Ovary (tissue), 7 donors: ENCODE measurements at regions not wholly inside any gene's neighbourhood (a gene's known extent, or its start where the extent isn't known, plus 50 kb on each side); places are given as distances from the start of the nearest gene placed in this dataset.
A peak's percentile ranks its signal among the peaks of the same experiment; 100 is the strongest.

Experiments used
- DNase-seq, 5 donors: peaks; one replicate each; pipeline ENCODE4 v3.0.0-alpha.2; 2019 to 2020
- H3K27ac ChIP-seq, 2 donors: fragments of 200-600 bp; one replicate each; pipeline versions ENCODE4 v1.5.1 to v1.8.0; 2019 to 2022
- H3K27me3 ChIP-seq: fragments of 200-600 bp; one replicate; pipeline ENCODE4 v1.8.0; 2022
- H3K36me3 ChIP-seq: fragments of 200-600 bp; sonication (generic); one replicate; pipeline ENCODE4 v1.5.1; 2019
- H3K4me1 ChIP-seq: one replicate; pipeline ENCODE4 v1.8.1; 2013; ENCODE audit warnings: mild to moderate bottlenecking, moderate library complexity; ENCODE audit not compliant: insufficient read depth
- H3K4me3 ChIP-seq: fragments of 200-600 bp; sonication (generic); one replicate; pipeline ENCODE4 v1.5.1; 2017
- H3K9me3 ChIP-seq, 2 donors: fragments of 200-600 bp in 1 of 2; sonication (generic) in 1 of 2; one replicate each; pipeline versions ENCODE4 v1.5.1 to v1.8.1; 2013 to 2019; ENCODE audit warnings: mild to moderate bottlenecking in 1 of 2, moderate library complexity in 1 of 2
- EP300 ChIP-seq: sonication (generic); formaldehyde crosslinking; IDR thresholded peaks from one replicate; pipeline ENCODE4 v1.6.1; 2017; ENCODE audit warnings: antibody characterized with exemption
- POLR2A ChIP-seq: fragments of 450-650 bp; IDR thresholded peaks from one replicate; pipeline ENCODE4 v1.6.1; 2017; ENCODE audit warnings: antibody characterized with exemption, mild to moderate bottlenecking, moderate library complexity
- WGBS, 3 donors: extraction: QIAGEN DNeasy Blood & Tissue Kit in 1 of 3; methylation state at CpG; one replicate each; pipeline versions ENCODE4 v1.1.5 to v1.1.7; 2013 to 2017; 5-methylcytosine and 5-hydroxymethylcytosine counted together
- intact Hi-C, 4 donors: fragments of 100-400 bp; cut with DNase I; formaldehyde crosslinking; loops; one replicate each; pipeline versions ENCODE4 v1.11.0 to v1.15.1; 2022 to 2023
- TF ChIP-seq, protein P1 (sequence below), 3 donors: fragments of 450-650 bp in 2 of 3; fragments of 200-600 bp in 1 of 3; IDR thresholded peaks; one replicate each; pipeline versions ENCODE4 v1.5.1 to v1.8.0; 2016 to 2022; ENCODE audit warnings: antibody characterized with exemption in 3 of 3, mild to moderate bottlenecking in 1 of 3
- donor health status: DM: no; HTN: no; CAD: no; lungs with moderate emphysema.
- donor health status: DM: no; HTN: no; CAD: no.
- donor health status: Bipolar disorder and iron deficiency.
- donor health status: DM: no; HTN: no; CAD: no.
- donor health status: DM: yes; HTN: yes; CAD: no.

DNA sequence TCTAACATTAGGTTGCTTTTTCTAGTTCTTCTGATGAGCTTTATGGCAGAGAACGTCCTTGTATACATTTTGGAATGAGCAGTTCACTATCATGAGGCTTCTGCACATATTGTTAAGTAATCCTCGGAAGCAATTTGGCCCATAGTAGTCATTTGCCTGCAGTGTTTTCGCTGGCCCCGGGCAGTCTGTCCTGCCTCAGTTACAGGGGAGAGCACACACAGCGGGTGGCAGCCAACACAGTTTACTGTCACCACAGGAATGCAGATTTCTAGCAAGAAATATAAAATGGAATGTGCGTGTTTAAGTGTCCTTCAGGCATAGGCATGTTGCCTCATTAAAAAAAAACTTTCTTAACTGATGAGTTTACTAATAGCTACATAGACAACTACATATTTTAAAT lies 71.5 kb upstream of the GJB6 start:
- no peaks in the 10 kb centered on the region for H3K27me3 ChIP-seq
- no peak overlapping the region for H3K27ac ChIP-seq
- no peaks in the 10 kb centered on the region for H3K36me3 ChIP-seq
- H3K4me3 ChIP-seq, result no peak overlapping the region
- no peaks in the 10 kb centered on the region for H3K4me1 ChIP-seq
- WGBS, 3 donors, result 80 to 88% (median 85%) methylated on average over 6 of the region's 6 CpGs
- intact Hi-C loops, result no loop called here
- no peak for DNase-seq
- TF ChIP-seq, protein P1, sequence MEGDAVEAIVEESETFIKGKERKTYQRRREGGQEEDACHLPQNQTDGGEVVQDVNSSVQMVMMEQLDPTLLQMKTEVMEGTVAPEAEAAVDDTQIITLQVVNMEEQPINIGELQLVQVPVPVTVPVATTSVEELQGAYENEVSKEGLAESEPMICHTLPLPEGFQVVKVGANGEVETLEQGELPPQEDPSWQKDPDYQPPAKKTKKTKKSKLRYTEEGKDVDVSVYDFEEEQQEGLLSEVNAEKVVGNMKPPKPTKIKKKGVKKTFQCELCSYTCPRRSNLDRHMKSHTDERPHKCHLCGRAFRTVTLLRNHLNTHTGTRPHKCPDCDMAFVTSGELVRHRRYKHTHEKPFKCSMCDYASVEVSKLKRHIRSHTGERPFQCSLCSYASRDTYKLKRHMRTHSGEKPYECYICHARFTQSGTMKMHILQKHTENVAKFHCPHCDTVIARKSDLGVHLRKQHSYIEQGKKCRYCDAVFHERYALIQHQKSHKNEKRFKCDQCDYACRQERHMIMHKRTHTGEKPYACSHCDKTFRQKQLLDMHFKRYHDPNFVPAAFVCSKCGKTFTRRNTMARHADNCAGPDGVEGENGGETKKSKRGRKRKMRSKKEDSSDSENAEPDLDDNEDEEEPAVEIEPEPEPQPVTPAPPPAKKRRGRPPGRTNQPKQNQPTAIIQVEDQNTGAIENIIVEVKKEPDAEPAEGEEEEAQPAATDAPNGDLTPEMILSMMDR (IDR thresholded peaks at IDR 0.05), result no peak
- TF ChIP-seq EP300 (no peak), POLR2A (no peak)
- H3K9me3 ChIP-seq, result no peaks in the 10 kb centered on the region

DNA sequence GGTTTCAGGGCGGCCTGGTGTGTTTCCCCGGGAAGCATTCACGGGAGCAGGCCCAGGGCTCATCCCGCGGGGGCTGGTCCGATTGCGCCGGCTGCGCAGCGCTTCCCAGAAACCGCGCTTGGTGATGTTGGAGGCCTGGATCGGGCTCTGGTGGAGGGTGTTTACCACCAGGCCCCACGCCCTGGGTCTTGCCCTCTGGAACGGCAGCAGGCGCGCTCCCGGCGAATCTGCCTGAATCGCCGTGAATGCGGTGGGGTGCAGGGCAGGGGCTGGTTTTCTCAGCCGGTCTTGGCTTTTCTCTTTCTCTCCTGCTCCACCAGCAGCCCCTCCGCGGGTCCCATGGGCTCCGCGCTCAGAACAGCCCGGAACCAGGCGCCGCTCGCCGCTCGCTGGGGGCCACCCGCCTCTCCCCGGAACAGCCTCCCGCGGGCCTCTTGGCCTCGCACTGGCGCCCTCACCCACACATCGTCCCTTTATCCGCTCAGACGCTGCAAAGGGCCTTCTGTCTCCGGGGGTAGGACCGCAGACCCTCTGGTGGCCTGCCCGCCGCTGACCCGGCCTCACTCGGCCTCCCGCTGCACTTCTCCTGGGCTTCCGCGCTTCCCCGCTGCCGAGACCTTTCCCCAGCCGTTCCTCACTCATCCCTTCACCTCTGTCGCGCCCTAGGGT lies 69.4 kb upstream of the GJB6 start:
- Histone ChIP-seq H3K27ac (no peak overlapping the region), H3K27me3 (no peaks in the 10 kb centered on the region), H3K4me3 (no peak overlapping the region), H3K4me1 (no peaks in the 10 kb centered on the region), H3K36me3 (no peaks in the 10 kb centered on the region), H3K9me3 (no peaks in the 10 kb centered on the region)
- peak in 1 of 5 donors; percentile 28 for DNase-seq
- intact Hi-C loops, result no loop called here
- WGBS, 3 donors, result 19 to 23% (median 20%) methylated on average over 49 to 56 of the region's 56 CpGs
- TF ChIP-seq, protein P1 (IDR thresholded peaks at IDR 0.05), result no peak
- no peak for TF ChIP-seq EP300
- TF ChIP-seq POLR2A, result no peak

DNA sequence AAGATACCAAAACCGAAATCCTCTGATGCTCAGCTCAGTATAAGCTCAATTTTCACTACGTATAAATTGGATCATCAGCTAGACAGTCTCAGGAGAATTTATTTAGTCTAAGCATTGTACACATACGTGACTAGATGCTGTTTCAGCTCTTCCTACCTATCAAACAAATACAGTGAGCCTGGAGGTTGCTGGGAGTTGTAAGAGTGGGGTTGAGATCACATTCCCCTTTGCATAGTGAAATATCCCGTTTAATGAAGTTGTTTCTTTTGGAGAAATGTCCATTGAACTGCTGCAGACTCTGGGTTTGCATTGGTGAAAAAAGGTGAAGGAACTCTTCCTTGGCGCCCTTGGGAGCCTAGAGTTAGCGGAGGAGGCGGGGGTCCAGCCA lies 68.9 kb upstream of the GJB6 start:
- TF ChIP-seq, protein P1 (IDR thresholded peaks at IDR 0.05), result no peak
- TF ChIP-seq POLR2A (no peak), EP300 (no peak)

DNA sequence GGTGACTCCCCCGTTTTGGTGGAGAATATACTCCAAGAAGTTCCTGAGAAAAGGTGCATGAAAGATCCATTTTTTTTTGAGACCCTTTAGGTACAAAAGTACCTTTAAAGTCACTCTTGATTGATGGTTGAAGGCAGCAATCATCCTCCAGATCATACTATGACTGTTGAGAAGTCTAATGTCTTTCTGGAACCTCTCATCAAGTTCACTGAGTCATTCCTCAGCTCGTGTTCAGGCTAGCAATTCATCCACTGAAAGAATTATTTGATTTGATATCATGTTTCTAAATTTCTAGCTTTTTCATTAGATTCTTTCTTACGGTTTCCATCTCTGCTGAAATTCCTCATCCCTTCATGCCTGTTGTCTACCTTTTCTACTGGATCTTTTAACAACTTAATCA lies 65.1 kb upstream of the GJB6 start:
- Histone ChIP-seq H3K27me3 (no peaks in the 10 kb centered on the region), H3K27ac (no peak overlapping the region), H3K36me3 (no peaks in the 10 kb centered on the region), H3K4me1 (no peaks in the 10 kb centered on the region), H3K9me3 (no peaks in the 10 kb centered on the region), H3K4me3 (no peak overlapping the region)
- WGBS, 3 donors, result 59 to 69% (median 66%) methylated on average over 3 of the region's 3 CpGs
- no peak for TF ChIP-seq EP300
- TF ChIP-seq, protein P1 (IDR thresholded peaks at IDR 0.05), result no peak
- no peak for TF ChIP-seq POLR2A
- no peak for DNase-seq
- intact Hi-C loops, result no loop called here

More for the DNA sequence above, 68.9 kb upstream of the GJB6 start:
- no peaks in the 10 kb centered on the region for H3K9me3 ChIP-seq
- H3K4me3 ChIP-seq, result no peak overlapping the region
- H3K27me3 ChIP-seq, result no peaks in the 10 kb centered on the region
- no peak overlapping the region for H3K27ac ChIP-seq
- DNase-seq, result no peak
- WGBS, 3 donors, result 42 to 48% (median 47%) methylated on average over 7 of the region's 7 CpGs
- intact Hi-C loops, result no loop called here
- H3K36me3 ChIP-seq, result no peaks in the 10 kb centered on the region
- H3K4me1 ChIP-seq, result no peaks in the 10 kb centered on the region
